Globus pallidus (tissue), 1 donor: ENCODE measurements at regions not wholly inside any gene's neighbourhood (a gene's known extent, or its start where the extent isn't known, plus 50 kb on each side); places are given as distances from the start of the nearest gene placed in this dataset.

ENCODE experiments used
- DNase-seq: peaks from one replicate; pipeline ENCODE4 v3.0.0-alpha.2; 2015; ENCODE audit warnings: low spot score

- no peak for DNase-seq
Observed at GRCh38 chr4:54493862-54494261, 163.9 kb upstream of the KIT start.

- DNase-seq: no peak
Observed at GRCh38 chr4:54495091-54495490, 162.7 kb upstream of the KIT start.

GRCh38 chr4:54495641-54496040 is 162.1 kb upstream of the KIT start:
- DNase-seq: no peak

DNA sequence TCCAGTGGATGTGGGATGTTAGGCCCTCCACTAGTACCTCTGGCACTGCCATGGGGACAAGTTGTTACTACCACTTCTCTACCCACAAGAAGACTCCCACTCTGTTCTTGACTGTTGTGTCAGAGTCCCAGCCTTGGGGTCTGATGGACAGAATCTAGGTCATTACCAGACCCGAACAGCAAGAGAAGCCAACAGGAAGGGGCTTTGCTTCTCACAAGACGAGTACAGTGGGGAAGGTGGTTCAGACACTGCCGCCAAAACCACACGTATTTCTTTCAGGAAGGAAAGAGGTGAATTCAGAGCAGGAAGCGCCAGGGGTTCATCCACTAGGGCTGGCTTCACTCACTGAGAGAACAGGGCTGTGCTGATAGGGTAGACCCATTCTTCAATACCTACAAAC is 161.3 kb upstream of the KIT start:
- no peak for DNase-seq

GRCh38 chr4:54497947-54498346 is 159.8 kb upstream of the KIT start:
- no peak for DNase-seq

DNA sequence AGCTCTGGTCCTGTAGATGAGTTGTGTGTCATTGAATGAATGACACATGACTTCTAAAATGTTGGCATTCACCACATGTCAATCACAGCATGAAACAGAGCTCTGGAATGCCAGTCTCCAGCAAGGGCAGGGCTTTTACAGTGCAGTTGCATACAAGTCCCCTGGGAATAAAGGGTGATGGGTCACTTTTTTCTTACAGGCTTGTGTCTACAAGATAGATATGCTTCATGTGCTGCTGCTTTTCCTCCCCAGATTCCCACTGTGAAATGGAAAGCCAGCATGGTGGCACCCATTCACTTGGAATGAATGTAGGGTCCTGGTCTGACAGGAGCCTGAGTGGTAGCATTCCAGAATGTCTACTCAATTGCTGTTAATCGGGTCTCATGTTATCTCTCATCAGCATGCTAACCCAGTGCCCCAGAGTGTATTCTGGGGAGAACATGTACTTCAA is 159.1 kb upstream of the KIT start:
- no peak for DNase-seq

GRCh38 chr4:54499308-54500074 is 158.3 kb upstream of the KIT start:
- DNase-seq: no peak

- DNase-seq: no peak
Observed at GRCh38 chr4:54505362-54505761, 152.4 kb upstream of the KIT start.

DNA sequence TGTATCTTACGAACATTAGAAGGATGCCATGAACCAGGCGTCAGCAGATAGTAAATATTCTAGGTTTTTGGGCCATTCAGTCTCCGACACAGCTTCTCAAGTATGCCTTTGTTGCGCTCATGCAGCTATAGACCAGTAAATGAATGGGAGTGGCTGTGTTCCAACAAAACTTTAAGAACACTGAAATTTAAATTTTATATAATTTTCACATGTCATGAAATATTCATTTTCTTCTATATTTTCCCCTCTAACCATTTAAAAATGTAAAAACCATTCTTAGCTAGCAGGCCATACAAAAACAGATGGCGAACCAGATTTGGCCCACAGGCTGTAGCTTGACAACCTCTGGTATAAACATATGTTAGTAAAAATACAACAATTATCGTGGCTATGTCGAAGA is 151.8 kb upstream of the KIT start:
- no peak for DNase-seq

DNA sequence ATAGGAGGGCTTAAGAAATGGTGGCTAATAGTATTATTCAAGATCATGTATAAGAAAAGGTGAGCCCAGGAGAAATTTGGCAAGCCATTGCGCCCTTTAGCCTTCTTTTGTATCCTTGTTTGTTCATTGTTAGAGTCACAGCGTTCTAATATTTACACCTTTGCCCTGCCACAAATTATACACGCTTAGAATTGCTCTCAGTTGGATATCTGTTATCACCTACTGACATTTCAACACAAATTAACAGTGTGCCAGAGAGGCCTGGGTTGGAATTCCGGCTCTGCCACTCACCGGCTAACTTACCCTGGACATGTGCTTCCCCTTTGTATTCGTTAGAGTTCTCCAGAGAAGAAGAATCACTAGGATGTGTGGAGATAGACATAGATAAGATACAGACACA is 148.7 kb upstream of the KIT start:
- no peak for DNase-seq

GRCh38 chr4:54513204-54513603 is 144.6 kb upstream of the KIT start:
- no peak for DNase-seq

DNA sequence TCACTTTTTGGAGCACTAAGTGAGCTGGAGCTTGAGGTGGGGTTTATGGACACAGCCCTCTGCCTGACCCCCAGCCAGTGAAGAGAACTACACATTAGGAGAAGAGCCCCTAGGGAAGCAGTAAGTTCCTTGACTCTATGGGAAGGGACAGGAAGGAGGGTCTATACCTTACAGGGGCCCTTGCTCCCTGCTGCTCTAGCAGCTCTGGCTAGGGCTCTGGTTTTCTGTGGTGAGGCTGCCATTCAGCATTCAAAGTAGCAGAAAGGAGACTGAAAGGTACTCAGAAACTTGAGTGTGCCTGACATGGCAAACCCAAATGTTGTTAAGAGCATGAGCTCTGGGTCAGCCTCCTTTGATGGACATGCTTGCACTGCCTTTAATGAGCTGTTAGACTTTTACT is 144.0 kb upstream of the KIT start:
- DNase-seq: no peak

- no peak for DNase-seq
Observed at GRCh38 chr4:54516556-54517215, 141.1 kb upstream of the KIT start.

DNA sequence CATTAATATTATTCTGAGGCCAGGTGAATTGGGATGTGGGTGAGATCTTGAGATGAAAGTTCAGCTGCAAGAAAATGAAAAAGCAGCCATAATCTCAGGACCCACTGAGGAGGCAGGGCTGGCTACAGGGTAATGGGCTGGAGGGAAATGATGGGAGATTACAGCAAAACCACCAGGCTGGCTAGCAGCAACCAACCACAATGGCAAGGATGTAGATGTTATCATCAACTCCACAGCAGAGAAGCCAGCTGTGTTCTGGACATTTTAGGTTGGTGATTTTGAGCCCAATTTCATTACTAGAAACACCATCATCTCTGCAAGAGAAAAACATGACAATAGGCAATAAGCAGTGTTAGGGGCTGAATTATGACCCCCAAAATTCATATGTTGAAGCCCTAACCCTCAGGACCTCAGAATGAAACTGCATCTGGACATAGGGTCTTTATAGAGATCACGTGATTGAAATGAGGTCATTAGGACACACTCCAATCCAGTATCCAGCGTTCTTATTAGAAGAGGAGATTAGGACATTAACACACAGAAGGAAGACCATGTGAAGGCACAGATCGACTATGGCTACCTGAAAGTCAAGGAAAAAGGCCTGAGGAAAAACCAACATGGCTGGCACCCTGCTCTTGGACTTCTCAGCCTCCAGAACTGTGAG is 139.8 kb upstream of the KIT start:
- no peak for DNase-seq

GRCh38 chr4:54525602-54526001 is 132.2 kb upstream of the KIT start:
- no peak for DNase-seq

DNA sequence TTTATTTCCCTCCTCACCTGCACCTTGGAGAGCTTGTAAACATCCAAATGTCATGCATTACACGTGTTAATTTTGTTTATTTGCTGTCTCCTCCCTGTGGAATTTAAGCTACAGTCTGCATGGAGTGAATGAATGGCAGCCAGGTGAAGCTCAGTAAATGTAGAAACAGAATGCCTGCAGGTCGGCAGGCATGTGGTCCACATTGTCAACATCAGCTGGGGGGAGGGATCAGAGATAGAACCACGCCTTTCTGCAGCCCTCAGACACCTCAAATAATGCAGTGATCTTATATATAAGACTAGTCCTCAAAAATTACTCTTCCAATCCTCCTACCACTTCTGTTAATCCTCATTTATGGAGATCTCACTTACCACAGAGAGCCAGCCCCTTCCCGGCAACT is 131.2 kb upstream of the KIT start:
- no peak for DNase-seq

GRCh38 chr4:54527532-54527931 is 130.2 kb upstream of the KIT start:
- no peak for DNase-seq

DNA sequence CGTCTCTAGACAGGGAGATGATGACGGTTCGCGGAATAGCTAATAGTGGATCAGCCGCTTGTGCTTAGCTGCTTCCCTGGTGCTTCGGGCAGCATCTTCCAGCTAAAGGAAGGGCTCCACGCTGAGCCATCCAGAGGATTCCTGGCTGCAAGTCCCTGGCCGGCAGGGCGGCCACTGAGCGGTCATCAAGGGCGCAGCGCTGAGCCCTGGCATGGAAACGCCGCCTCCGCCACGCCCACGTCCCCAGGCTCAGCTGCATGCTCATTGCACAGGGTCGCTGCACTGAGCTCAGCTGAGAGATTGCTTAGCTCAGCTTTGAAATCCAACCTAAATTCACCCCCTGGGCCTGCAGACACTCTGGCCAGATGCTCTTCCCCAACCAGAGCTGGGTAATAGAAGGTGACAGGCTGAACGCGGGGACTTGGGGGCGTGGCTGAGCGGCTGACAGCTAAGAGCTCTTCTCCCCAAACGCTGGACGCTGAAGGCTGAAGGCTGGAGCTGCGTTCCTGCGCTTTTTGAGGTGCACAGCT is 118.2 kb upstream of the KIT start:
- DNase-seq: peak; percentile 33

- no peak for DNase-seq
Observed at GRCh38 chr4:54540931-54541330, 116.8 kb upstream of the KIT start.

GRCh38 chr4:54541426-54542118 is 116.2 kb upstream of the KIT start:
- no peak for DNase-seq

- no peak for DNase-seq
Observed at GRCh38 chr4:54542119-54542438, 115.7 kb upstream of the KIT start.

- no peak for DNase-seq
Observed at GRCh38 chr4:54542540-54543041, 115.2 kb upstream of the KIT start.
